GM12875 (cell line): ENCODE measurements at regions not wholly inside any gene's neighbourhood (a gene's known extent, or its start where the extent isn't known, plus 50 kb on each side); places are given as distances from the start of the nearest gene placed in this dataset.

Experiments
- H3K4me3 ChIP-seq: one replicate; pipeline ENCODE4 v1.5.1; 2011; ENCODE audit warnings: low read depth, low read length, control low read depth
- TF ChIP-seq, protein P1 (sequence below): IDR thresholded peaks from 2 replicates; pipeline ENCODE4 v1.5.1; 2011; ENCODE audit warnings: low read depth, mild to moderate bottlenecking, control low read depth, inconsistent platforms, low read length, moderate library complexity, borderline replicate concordance; ENCODE audit not compliant: insufficient read depth

GRCh38 chr20:10800288-10800687 lies 126.5 kb upstream of the JAG1 start:
- TF ChIP-seq, protein P1, sequence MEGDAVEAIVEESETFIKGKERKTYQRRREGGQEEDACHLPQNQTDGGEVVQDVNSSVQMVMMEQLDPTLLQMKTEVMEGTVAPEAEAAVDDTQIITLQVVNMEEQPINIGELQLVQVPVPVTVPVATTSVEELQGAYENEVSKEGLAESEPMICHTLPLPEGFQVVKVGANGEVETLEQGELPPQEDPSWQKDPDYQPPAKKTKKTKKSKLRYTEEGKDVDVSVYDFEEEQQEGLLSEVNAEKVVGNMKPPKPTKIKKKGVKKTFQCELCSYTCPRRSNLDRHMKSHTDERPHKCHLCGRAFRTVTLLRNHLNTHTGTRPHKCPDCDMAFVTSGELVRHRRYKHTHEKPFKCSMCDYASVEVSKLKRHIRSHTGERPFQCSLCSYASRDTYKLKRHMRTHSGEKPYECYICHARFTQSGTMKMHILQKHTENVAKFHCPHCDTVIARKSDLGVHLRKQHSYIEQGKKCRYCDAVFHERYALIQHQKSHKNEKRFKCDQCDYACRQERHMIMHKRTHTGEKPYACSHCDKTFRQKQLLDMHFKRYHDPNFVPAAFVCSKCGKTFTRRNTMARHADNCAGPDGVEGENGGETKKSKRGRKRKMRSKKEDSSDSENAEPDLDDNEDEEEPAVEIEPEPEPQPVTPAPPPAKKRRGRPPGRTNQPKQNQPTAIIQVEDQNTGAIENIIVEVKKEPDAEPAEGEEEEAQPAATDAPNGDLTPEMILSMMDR = no peak
- no peak overlapping the region for H3K4me3 ChIP-seq

GRCh38 chr20:10802236-10802635 lies 128.4 kb upstream of the JAG1 start:
- H3K4me3 ChIP-seq = no peak overlapping the region
- TF ChIP-seq, protein P1 = no peak

GRCh38 chr20:10805764-10806163 lies 132.0 kb upstream of the JAG1 start:
- no peak overlapping the region for H3K4me3 ChIP-seq
- TF ChIP-seq, protein P1 = no peak

- TF ChIP-seq, protein P1 = no peak
- no peak overlapping the region for H3K4me3 ChIP-seq
These were observed 132.7 kb upstream of the JAG1 start for GRCh38 chr20:10806539-10806938.

DNA sequence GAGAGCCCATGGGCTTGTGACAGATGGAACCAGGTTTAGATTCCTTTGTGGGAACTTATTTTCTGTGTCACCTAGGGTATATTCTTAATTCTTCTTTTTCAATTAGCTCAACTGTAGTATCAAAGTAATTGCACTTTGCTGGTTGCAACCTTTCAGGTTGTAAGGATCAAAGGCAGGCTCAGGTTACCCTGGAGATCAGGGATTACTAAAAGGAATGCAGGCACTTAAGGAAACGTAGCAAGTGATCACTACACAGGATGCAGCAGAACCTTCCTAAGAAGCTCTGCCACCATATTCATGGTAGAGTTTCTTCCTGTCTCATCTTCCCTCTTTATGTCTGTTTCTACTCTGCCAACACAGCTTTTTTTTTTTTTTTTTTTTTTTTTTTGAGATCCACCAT lies 133.2 kb upstream of the JAG1 start:
- no peak overlapping the region for H3K4me3 ChIP-seq
- TF ChIP-seq, protein P1 = no peak

DNA sequence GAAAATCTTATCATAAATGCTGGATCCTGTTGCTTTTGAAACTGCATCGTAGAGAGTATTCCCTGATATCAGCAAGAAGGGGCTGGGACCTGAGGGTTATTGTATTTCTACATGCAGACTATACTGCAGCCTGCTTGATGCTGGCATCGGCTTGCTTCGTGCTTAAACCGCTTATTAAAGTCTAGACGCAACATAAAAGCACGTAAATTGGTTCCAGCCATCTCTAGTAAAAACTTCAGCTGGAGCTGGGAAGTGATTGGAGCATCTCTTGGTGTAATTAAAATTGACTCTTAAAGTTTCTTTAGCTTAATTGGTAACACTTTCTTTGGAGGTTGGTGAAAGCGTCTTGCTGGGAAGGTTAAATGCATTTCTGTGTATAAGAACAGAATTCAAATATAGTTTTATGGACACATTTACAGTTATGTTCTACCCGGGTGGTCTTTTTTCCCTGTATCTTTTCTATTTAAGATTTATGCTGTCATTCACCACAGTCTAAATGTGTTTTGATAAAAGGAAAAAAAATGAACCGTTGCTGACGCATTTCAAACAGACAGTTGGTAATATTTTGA lies 139.0 kb upstream of the JAG1 start:
- H3K4me3 ChIP-seq = no peak overlapping the region
- TF ChIP-seq, protein P1 = no peak

GRCh38 chr20:10823585-10823984 lies 149.8 kb upstream of the JAG1 start:
- TF ChIP-seq, protein P1 = no peak
- no peak overlapping the region for H3K4me3 ChIP-seq
